ENCODE measurements at regions not wholly inside any gene's neighbourhood (a gene's known extent, or its start where the extent isn't known, plus 50 kb on each side); places are given as distances from the start of the nearest gene placed in this dataset.

GRCh38 chr11:105226766-105227165 is 87.2 kb upstream of the CARD18 start:
- TF ChIP-seq CTCF (conservative IDR thresholded peaks at IDR 0.05 in 1 of 2, IDR thresholded peaks at IDR 0.05 in 1 of 2; ENCODE audit: extremely low read depth in 1 of 2, insufficient read depth in 1 of 2, low read depth in 1 of 2, low read length in 2 of 2) (no peak), EZH2 (IDR thresholded peaks at IDR 0.05; ENCODE audit: borderline replicate concordance, low read length) (no peak)

All from mammary epithelial cell (primary cell).